K562 (cell line): ENCODE measurements at regions not wholly inside any gene's neighbourhood (a gene's known extent, or its start where the extent isn't known, plus 50 kb on each side); places are given as distances from the start of the nearest gene placed in this dataset.

Experiments
- GATA2 ChIP-seq: sonication (generic); formaldehyde crosslinking; IDR thresholded peaks from 2 replicates; pipeline ENCODE4 v1.4.0; 2020; ENCODE audit warnings: mild to moderate bottlenecking, missing genetic modification reagents
- POLR2AphosphoS2 ChIP-seq: IDR thresholded peaks from 2 replicates; pipeline ENCODE4 v1.6.1; 2012; ENCODE audit warnings: low read length, improper control_type of control experiment

DNA sequence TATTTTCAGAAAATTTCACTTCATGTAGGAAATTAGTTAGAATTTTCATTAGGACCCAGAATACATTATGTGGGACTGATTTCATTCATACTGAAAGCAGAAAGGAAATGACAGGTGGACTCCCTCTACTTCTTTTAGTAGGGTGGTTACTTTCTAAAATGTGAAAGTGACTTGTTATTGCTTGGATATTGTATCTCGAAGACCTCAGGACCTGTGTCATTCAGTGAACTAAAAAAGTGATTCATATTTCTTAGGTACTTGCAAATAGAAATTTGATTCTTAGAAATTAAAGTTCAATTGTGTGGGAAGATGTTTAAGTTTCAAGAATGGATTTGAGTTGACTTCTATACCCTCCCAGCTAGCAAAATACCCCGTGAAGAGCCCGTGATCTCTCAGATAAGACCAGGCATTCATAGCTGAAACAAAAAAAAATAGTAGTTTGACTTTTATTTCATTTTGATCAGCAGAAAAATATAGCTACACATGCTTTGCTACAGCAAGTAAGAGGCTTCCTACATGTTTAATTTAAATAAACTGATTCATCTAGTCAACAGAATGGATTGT lies 1037.1 kb downstream of the GATA3 start:
- TF ChIP-seq POLR2AphosphoS2 (no peak), GATA2 (CRISPR knock-in tag) (no peak)
